CD4-positive, alpha-beta T cell treated with Interferon gamma for 1 hour (primary cell): ENCODE measurements at regions not wholly inside any gene's neighbourhood (a gene's known extent, or its start where the extent isn't known, plus 50 kb on each side); places are given as distances from the start of the nearest gene placed in this dataset.

ENCODE experiments used
- DNase-seq: peaks from one replicate; pipeline ENCODE4 v3.0.0-alpha.2; 2020

GRCh38 chr5:6806668-6807067, 93.4 kb downstream of the TENT4A start:
- no peak for DNase-seq

DNA sequence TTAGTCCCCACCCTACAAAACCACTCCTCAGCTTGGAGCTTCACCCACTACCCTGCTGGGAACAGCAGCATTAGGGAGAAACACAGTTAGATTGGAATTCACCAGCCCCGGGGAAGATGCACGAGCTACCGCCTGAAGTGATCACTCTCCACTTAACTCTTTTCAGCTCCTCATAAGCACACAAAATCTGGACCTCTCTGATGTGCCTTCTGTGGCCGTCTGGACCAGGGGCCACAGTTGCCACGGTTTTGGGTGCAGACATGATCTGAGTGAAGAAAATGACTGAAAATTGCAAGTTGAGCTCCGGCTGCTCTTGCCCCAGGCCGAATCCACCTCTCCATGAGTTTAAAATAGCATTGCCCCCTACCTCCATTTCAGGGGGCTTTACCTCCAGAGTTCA, 95.2 kb downstream of the TENT4A start:
- no peak for DNase-seq

DNA sequence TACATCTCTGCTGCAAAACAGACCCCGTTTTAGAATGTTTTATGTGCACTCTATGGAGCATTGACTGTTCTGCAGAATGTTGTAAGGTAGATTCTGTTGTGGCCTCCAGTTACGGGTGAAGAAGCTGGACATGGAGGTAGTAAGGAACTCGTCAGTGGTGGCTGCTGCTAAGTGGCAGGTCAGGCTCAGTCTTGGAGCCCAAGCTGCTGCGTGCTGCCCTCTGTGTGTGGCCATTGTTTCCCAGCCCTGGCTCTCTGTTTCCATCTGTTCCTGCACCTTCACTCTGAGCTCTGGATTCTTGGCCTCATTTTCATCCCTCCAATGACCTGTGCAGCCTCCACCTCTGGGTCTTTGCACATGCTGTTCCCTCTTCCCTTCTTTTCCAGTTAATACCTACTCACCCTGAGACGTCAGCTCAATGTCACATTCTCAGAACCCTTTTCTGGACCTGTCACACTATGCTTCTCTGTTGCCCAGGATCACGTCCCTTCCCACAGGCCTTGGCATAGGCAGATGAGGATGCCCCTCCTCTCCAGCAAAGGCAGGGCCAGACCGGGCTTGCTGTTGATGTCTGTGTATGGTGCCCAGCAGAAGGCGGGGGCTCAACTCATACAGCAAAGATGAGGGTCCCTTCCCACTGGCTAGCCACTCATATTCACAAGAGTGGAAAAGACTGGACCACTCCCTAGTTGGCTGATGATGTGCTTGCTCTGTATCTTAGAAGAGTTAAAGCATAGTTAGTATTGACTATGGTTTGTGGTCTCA, 97.6 kb downstream of the TENT4A start:
- DNase-seq = no peak

GRCh38 chr5:6812091-6812490, 98.9 kb downstream of the TENT4A start:
- no peak for DNase-seq

DNA sequence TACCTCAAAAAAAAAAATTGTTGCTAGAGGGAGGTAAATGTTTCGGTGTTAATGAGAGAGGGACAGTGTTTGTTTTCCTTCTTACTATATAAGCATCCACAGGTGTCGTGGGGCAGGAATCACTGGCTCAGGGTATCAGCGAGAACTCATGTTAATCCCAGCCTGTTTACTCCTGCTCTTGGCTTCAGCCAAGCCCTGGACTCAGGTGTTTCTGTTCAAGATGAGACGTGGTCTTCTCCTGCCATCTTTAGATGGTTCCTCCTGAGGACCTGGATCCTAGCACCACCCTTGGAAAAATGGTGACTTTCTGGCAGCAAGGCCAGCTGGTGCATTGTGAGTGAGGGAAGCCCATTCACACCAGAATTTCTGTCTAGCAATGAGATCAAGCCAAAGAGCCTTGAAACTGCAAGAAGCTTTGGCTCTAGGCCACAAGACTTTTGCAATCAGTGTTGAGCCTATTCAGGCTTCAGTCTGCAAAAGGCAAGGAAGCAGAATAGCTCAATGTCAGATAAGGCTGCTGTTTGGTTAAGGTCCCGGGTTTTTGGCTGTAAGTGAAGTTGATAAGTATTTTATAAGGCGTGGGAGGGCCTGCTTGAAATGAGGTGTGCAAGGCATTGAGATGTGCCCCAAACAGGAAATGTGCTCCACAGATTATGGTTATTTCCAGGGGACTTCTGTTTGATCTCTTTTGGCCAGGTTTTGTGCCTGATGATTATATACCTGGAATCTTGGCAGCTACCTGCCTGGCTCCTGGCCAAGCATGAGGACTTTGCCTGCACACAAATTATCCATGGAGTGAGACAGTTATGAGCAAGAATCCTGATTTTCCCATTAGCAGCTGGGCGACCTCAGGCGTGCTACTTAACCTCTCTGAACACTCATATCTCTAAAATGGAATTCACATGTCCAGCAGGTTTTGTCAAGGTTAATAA, 99.8 kb downstream of the TENT4A start:
- no peak for DNase-seq

DNA sequence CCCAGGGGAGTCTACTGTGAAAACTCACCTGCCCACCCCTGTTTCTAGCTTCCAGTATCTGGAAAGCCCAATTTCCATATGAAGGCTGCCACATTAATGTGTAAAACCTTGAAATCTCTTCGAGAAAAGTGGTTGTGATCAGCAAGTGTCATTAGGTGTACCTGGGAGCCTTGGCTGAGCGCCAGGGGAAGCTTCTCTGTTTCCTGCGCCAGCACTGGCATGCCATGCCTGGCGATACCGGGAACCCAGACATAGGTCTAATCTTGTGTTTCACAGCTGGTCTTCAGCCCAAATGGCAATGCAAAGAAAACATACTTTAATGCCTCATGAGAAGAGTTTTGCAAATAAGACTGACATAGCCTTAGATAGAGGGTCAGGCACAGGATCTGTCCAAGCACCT, 101.6 kb downstream of the TENT4A start:
- no peak for DNase-seq

GRCh38 chr5:6818594-6819511, 105.6 kb downstream of the TENT4A start:
- DNase-seq = no peak

DNA sequence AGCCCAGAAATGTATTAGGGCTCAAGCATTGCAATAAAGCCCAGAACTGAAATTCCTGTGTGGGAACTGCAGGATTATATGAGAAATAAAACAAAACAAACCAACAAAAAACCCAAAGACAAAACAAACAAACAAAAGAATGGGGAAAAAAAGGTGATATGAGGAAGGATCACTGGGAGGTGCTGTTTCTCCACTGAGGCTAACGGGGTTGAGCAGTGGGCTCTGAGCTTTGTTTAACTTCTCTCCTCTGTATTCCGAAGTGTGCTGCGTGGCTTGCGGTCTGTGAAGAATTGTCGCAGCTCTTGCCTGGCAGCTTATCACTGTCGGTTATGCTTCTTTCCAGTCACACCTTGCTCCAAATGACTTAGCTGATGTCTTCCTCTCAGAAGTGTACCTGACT, 106.3 kb downstream of the TENT4A start:
- DNase-seq = no peak

GRCh38 chr5:6820851-6821479, 107.7 kb downstream of the TENT4A start:
- no peak for DNase-seq

GRCh38 chr5:6822068-6822467, 108.8 kb downstream of the TENT4A start:
- DNase-seq = no peak

DNA sequence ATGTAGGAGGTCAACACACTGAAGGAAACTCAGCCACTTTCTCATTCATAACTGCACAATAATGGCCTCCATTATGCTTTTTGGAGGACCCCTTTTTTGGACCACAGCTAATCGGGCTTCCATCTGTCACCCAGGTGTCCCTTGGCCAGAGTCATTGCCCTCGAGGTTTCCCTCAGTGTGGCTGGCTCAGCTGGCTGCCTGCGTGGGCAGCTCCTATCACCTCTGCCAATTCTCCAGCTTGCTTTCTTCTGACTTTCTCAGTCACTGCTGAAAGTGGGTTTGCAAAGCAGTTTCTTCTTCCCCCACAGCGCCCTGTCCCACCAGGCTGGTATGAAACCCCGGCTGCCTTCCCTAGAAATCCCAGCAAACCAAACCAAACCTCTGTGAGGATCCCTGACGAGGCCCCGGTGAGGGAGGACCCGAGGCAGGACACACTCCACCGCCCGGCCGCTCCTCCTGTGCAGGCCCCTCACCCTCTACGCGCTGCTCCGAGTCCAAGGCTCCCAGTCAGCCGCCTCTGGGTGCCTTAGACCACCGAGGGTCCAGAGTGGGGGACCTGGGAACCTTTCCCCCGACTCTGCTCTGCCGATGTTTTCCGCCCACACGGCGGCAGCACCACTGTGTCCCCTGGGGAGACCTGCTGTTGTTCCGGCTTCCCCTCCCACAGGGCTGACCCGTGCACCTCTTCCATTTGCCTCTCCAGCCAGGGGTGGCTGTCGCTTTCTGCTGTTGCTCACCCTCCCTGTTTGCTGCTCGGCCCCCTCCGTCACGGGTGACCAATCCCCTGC, 109.5 kb downstream of the TENT4A start:
- no peak for DNase-seq

DNA sequence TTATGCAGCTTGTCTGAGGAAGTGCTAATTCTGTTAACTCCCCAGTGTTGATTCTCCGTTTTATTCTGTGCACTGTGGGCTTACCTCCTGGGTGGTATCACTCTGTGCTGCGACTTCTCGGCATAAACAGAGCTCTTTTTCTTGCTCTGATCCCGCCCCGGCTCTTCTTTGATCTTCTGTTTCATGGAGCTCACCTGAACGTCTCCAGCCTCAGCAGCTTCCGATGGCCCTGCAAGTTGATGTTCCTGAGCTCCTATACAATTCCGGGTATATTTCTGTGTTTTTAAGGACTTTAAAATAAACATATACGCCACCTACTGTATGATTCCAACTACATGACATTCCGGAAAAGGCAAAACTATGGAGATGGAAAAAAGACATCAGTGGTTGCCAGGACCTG, 110.8 kb downstream of the TENT4A start:
- DNase-seq = no peak

DNA sequence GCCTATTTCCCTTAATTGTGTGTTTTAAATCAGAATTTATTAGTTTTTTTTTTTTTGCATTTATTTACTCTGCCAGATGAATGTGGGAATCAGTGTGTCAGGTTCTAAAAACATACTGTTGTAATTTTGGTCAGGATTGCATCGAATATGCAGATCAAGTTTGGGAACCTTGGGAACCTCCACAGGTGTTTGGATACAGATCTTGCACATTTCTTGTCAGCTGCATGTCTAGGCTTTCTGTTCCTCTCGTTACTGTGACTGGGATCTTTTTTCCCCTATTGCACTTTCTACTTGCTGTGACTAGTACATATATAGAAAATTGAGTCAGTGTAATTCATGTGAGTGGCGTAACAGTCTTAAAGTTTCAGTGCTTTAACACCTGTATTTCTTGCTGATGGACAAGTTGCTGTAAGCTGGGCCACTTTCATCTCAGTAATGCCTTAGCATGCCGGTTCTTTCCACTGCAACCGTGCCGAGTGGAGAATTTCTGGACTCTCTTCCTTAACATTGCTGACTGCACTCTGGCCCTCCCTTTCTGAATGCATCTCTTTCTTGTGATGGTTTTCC, 112.5 kb downstream of the TENT4A start:
- DNase-seq = no peak

- DNase-seq = no peak
These were observed 113.5 kb downstream of the TENT4A start for GRCh38 chr5:6826756-6827155.

- peak; percentile 35 for DNase-seq
These were observed 114.4 kb downstream of the TENT4A start for GRCh38 chr5:6827526-6828219.

- no peak for DNase-seq
These were observed 116.0 kb downstream of the TENT4A start for GRCh38 chr5:6829150-6829784.

DNA sequence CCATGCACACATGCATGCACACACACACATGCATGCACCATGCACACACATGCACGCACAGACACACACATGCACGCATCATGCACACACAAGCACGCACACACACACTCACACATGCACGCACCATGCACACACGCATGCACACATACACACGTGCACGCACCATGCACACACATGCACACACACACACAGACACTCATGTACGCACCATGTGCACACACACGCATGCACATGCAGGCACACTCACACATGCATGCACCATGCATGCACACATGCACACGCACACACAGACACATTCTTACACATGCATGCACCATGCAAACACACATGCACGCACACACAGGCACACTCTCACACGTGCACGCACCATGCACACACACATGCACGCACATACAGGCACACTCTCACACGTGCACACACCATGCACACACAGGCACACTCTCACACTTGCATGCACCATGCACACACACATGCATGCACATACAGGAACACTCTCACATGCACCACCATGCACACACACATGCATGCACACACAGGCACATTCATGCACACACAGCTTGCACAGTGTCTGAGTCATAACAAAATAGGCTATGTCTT, 117.5 kb downstream of the TENT4A start:
- DNase-seq = no peak

DNA sequence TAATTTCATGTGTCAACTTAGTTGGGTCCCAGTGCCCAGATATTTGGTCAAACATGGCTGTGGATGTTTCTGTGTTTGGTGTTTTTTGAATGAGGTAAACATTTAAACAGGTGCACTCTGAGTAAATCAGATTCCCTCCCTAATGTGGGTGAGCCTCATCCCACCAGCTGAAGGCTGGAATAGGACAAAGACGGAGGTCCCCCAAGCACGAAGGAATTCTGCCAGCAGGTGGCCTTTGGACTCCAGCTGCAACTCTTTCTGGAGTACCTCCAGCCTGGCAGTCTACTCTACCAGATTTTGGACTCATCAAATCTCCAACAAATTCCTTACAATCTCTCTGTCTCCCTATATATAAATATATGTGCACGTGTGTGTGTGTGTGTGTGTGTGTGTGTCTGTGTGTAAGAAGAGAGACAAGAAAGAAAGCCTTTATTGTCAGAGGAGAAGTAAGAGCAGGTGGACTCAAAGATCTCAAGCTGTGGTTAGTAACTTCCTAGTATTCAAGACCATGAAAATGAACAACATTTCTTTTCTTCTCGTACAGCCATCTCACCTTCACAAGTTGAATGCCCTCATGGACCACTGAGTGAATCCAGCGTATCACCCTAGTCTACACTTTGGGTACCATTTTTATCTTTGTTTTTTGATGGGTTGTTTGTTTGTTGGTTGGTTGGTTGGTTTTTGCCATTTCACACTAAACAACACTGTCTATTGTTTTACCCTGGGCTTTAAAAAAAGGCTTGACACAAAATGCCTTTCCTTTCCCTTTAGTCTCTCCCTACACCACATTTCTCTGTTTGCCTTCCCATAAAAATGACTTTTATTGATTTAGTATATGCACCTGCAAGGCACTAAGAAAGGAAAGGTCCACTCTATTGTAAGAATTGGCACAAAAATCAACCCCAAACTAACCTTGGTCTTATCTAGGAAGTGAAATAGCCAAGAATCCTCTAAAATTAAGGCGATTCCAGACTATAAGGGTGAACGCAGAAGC, 118.7 kb downstream of the TENT4A start:
- no peak for DNase-seq
